ENCODE measurements at regions not wholly inside any gene's neighbourhood (a gene's known extent, or its start where the extent isn't known, plus 50 kb on each side); places are given as distances from the start of the nearest gene placed in this dataset.

- Histone ChIP-seq H3K27me3 (ENCODE audit: control insufficient read depth, low read length) (no peaks in the 10 kb centered on the region), H3K9me2 (replicated peaks; ENCODE audit: control insufficient read depth, low read length) (no peaks in the 10 kb centered on the region), H3K27ac (ENCODE audit: low read depth, low read length) (no peak overlapping the region)
Measured at GRCh38 chr4:13829457-13829856, 201.9 kb upstream of the BOD1L1 start.

GRCh38 chr4:13830449-13830848 lies 202.9 kb upstream of the BOD1L1 start:
- no peak for TF ChIP-seq EZH2phosphoT487 (IDR thresholded peaks at IDR 0.05; ENCODE audit: borderline replicate concordance, low read length)
- H3K9me3 ChIP-seq (ENCODE audit: control insufficient read depth, insufficient read depth, low read length) = no peaks in the 10 kb centered on the region
- no peaks in the 10 kb centered on the region for H3K36me3 ChIP-seq (ENCODE audit: control insufficient read depth, low read length)
- no peaks in the 10 kb centered on the region for H4K20me1 ChIP-seq (ENCODE audit: control insufficient read depth, insufficient read depth, low read depth, low read length)
- H3K27me3 ChIP-seq (ENCODE audit: control insufficient read depth, low read length) = no peaks in the 10 kb centered on the region
- H3K4me3 ChIP-seq (ENCODE audit: low read length) = no peak overlapping the region
- H3K79me2 ChIP-seq (ENCODE audit: control insufficient read depth, low read length) = no peaks in the 10 kb centered on the region
- H3K4me1 ChIP-seq (ENCODE audit: control insufficient read depth, low read length) = no peaks in the 10 kb centered on the region
- no peaks in the 10 kb centered on the region for H3F3A ChIP-seq (ENCODE audit: control insufficient read depth, insufficient read depth)
- H3K4me2 ChIP-seq (ENCODE audit: low read length) = no peak overlapping the region
- no peaks in the 10 kb centered on the region for H3K9me2 ChIP-seq (replicated peaks; ENCODE audit: control insufficient read depth, low read length)
- no peak overlapping the region for H3K27ac ChIP-seq (ENCODE audit: low read depth, low read length)

More at GRCh38 chr4:13829457-13829856, 201.9 kb upstream of the BOD1L1 start:
- Histone ChIP-seq H3F3A (ENCODE audit: control insufficient read depth, insufficient read depth) (no peaks in the 10 kb centered on the region), H3K79me2 (ENCODE audit: control insufficient read depth, low read length) (no peaks in the 10 kb centered on the region), H3K9me3 (ENCODE audit: control insufficient read depth, insufficient read depth, low read length) (no peaks in the 10 kb centered on the region), H3K36me3 (ENCODE audit: control insufficient read depth, low read length) (no peaks in the 10 kb centered on the region), H3K4me3 (ENCODE audit: low read length) (no peak overlapping the region), H4K20me1 (ENCODE audit: control insufficient read depth, insufficient read depth, low read depth, low read length) (no peaks in the 10 kb centered on the region), H3K4me1 (ENCODE audit: control insufficient read depth, low read length) (no peaks in the 10 kb centered on the region), H3K4me2 (ENCODE audit: low read length) (no peak overlapping the region)
- TF ChIP-seq EZH2phosphoT487 (IDR thresholded peaks at IDR 0.05; ENCODE audit: borderline replicate concordance, low read length) = no peak

- Histone ChIP-seq H3K36me3 (ENCODE audit: control insufficient read depth, low read length) (no peaks in the 10 kb centered on the region), H3K79me2 (ENCODE audit: control insufficient read depth, low read length) (no peaks in the 10 kb centered on the region), H3F3A (ENCODE audit: control insufficient read depth, insufficient read depth) (no peaks in the 10 kb centered on the region), H3K4me1 (ENCODE audit: control insufficient read depth, low read length) (no peaks in the 10 kb centered on the region), H3K27ac (ENCODE audit: low read depth, low read length) (no peak overlapping the region), H3K27me3 (ENCODE audit: control insufficient read depth, low read length) (no peaks in the 10 kb centered on the region), H3K9me2 (replicated peaks; ENCODE audit: control insufficient read depth, low read length) (no peaks in the 10 kb centered on the region), H4K20me1 (ENCODE audit: control insufficient read depth, insufficient read depth, low read depth, low read length) (no peaks in the 10 kb centered on the region), H3K4me3 (ENCODE audit: low read length) (no peak overlapping the region), H3K4me2 (ENCODE audit: low read length) (no peak overlapping the region), H3K9me3 (ENCODE audit: control insufficient read depth, insufficient read depth, low read length) (no peaks in the 10 kb centered on the region)
- TF ChIP-seq, protein P1, sequence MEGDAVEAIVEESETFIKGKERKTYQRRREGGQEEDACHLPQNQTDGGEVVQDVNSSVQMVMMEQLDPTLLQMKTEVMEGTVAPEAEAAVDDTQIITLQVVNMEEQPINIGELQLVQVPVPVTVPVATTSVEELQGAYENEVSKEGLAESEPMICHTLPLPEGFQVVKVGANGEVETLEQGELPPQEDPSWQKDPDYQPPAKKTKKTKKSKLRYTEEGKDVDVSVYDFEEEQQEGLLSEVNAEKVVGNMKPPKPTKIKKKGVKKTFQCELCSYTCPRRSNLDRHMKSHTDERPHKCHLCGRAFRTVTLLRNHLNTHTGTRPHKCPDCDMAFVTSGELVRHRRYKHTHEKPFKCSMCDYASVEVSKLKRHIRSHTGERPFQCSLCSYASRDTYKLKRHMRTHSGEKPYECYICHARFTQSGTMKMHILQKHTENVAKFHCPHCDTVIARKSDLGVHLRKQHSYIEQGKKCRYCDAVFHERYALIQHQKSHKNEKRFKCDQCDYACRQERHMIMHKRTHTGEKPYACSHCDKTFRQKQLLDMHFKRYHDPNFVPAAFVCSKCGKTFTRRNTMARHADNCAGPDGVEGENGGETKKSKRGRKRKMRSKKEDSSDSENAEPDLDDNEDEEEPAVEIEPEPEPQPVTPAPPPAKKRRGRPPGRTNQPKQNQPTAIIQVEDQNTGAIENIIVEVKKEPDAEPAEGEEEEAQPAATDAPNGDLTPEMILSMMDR (IDR thresholded peaks at IDR 0.05; ENCODE audit: low read depth, low read length, poor library complexity, severe bottlenecking) = no peak
- TF ChIP-seq EZH2phosphoT487 (IDR thresholded peaks at IDR 0.05; ENCODE audit: borderline replicate concordance, low read length) = no peak
Measured at GRCh38 chr4:13833171-13833804, 205.8 kb upstream of the BOD1L1 start.

GRCh38 chr4:13836946-13837912 lies 209.7 kb upstream of the BOD1L1 start:
- Histone ChIP-seq H3F3A (ENCODE audit: control insufficient read depth, insufficient read depth) (no peaks in the 10 kb centered on the region), H3K27ac (ENCODE audit: low read depth, low read length) (no peak overlapping the region), H4K20me1 (ENCODE audit: control insufficient read depth, insufficient read depth, low read depth, low read length) (no peaks in the 10 kb centered on the region), H3K9me3 (ENCODE audit: control insufficient read depth, insufficient read depth, low read length) (no peaks in the 10 kb centered on the region), H3K79me2 (ENCODE audit: control insufficient read depth, low read length) (no peaks in the 10 kb centered on the region), H3K9me2 (replicated peaks; ENCODE audit: control insufficient read depth, low read length) (no peaks in the 10 kb centered on the region), H3K4me2 (ENCODE audit: low read length) (no peak overlapping the region), H3K4me3 (ENCODE audit: low read length) (no peak overlapping the region), H3K4me1 (ENCODE audit: control insufficient read depth, low read length) (no peaks in the 10 kb centered on the region), H3K36me3 (ENCODE audit: control insufficient read depth, low read length) (no peaks in the 10 kb centered on the region), H3K27me3 (ENCODE audit: control insufficient read depth, low read length) (no peaks in the 10 kb centered on the region)
- TF ChIP-seq, protein P1 (IDR thresholded peaks at IDR 0.05; ENCODE audit: low read depth, low read length, poor library complexity, severe bottlenecking) = no peak
- TF ChIP-seq EZH2phosphoT487 (IDR thresholded peaks at IDR 0.05; ENCODE audit: borderline replicate concordance, low read length) = no peak

Measured in DOHH2 (cell line).